ENCODE measurements at regions not wholly inside any gene's neighbourhood (a gene's known extent, or its start where the extent isn't known, plus 50 kb on each side); places are given as distances from the start of the nearest gene placed in this dataset.

GRCh38 chr3:132174500-132174899 lies 139.7 kb upstream of the CPNE4 start:
- TF ChIP-seq, protein P1, sequence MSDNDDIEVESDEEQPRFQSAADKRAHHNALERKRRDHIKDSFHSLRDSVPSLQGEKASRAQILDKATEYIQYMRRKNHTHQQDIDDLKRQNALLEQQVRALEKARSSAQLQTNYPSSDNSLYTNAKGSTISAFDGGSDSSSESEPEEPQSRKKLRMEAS (IDR thresholded peaks at IDR 0.05): no peak
- TF ChIP-seq TAF1 (conservative IDR thresholded peaks at IDR 0.05) (no peak), CTCF (IDR thresholded peaks at IDR 0.05; ENCODE audit: low read depth, low read length, missing input control) (no peak), HNF4A (conservative IDR thresholded peaks at IDR 0.05) (no peak), RAD21 (IDR thresholded peaks at IDR 0.05) (no peak), REST (IDR thresholded peaks at IDR 0.05) (no peak), RXRA (IDR thresholded peaks at IDR 0.05) (no peak), GABPA (IDR thresholded peaks at IDR 0.05 in 1 of 2, conservative IDR thresholded peaks at IDR 0.05 in 1 of 2) (no peak)

Measured in liver (tissue), 3 donors.